OCI-LY3 (cell line): ENCODE measurements at regions not wholly inside any gene's neighbourhood (a gene's known extent, or its start where the extent isn't known, plus 50 kb on each side); places are given as distances from the start of the nearest gene placed in this dataset.

Experiments used
- H2AFZ ChIP-seq: fragments of 200-600, 300-600 bp; shearing (Covaris generic); 2 replicates; pipeline ENCODE4 v1.6.0; 2014; ENCODE audit warnings: antibody characterized with exemption, low read depth, low read length
- H3K27ac ChIP-seq: fragments of 200-600, 300-600 bp; sonication (generic); 2 replicates; pipeline ENCODE4 v1.5.1; 2014; ENCODE audit warnings: mild to moderate bottlenecking, low read length, moderate library complexity, mixed read lengths
- H3K27me3 ChIP-seq: fragments of 200-600, 300-600 bp; sonication (generic); 2 replicates; pipeline ENCODE4 v1.6.1; 2014; ENCODE audit warnings: low read depth, low read length, mixed read lengths
- H3K36me3 ChIP-seq: fragments of 200-600, 300-600 bp; sonication (generic); replicated peaks from 2 replicates; pipeline ENCODE3; 2014; ENCODE audit warnings: low read depth, low read length, mixed read lengths
- H3K4me1 ChIP-seq: fragments of 300-600, 200-600 bp; sonication (generic); 2 replicates; pipeline ENCODE4 v1.6.1; 2014; ENCODE audit warnings: low read length, mixed read lengths
- H3K4me2 ChIP-seq: fragments of 200-600, 300-600 bp; sonication (generic); 2 replicates; pipeline ENCODE4 v1.6.1; 2014; ENCODE audit warnings: low read length, mixed read lengths
- H3K4me3 ChIP-seq: fragments of 300-600, 200-600 bp; sonication (generic); 2 replicates; pipeline ENCODE4 v1.5.1; 2014; ENCODE audit warnings: antibody characterized with exemption, mild to moderate bottlenecking, low read length, moderate library complexity
- H3K79me2 ChIP-seq: fragments of 300-600, 200-600 bp; shearing (Covaris generic); 2 replicates; pipeline ENCODE4 v1.6.1; 2014; ENCODE audit warnings: mild to moderate bottlenecking, low read length, mixed read lengths
- H3K9ac ChIP-seq: fragments of 300-600, 200-600 bp; shearing (Covaris generic); 2 replicates; pipeline ENCODE4 v1.6.0; 2014; ENCODE audit warnings: mild to moderate bottlenecking, low read length, moderate library complexity
- H3K9me3 ChIP-seq: fragments of 200-600, 300-600 bp; shearing (Covaris generic); 2 replicates; pipeline ENCODE4 v1.6.1; 2014; ENCODE audit warnings: low read length, mixed read lengths; ENCODE audit not compliant: insufficient read depth
- H4K20me1 ChIP-seq: fragments of 200-600, 300-600 bp; sonication (generic); 2 replicates; pipeline ENCODE4 v1.6.1; 2016; ENCODE audit warnings: low read length, mixed read lengths; ENCODE audit not compliant: insufficient read depth
- CTCF ChIP-seq: fragments of 200-600, 300-600 bp; sonication (generic); IDR thresholded peaks from 2 replicates; pipeline ENCODE4 v1.5.1; 2014; ENCODE audit warnings: antibody characterized with exemption, low read length, low read depth
- EZH2phosphoT487 ChIP-seq: fragments of 200-600 bp; shearing (Covaris generic); IDR thresholded peaks from 2 replicates; pipeline ENCODE4 v1.6.1; 2018; ENCODE audit warnings: antibody characterized with exemption, mixed run types, low read depth

GRCh38 chr6:133674661-133675060, 214.3 kb upstream of the TCF21 start:
- H2AFZ ChIP-seq: no peak overlapping the region

DNA sequence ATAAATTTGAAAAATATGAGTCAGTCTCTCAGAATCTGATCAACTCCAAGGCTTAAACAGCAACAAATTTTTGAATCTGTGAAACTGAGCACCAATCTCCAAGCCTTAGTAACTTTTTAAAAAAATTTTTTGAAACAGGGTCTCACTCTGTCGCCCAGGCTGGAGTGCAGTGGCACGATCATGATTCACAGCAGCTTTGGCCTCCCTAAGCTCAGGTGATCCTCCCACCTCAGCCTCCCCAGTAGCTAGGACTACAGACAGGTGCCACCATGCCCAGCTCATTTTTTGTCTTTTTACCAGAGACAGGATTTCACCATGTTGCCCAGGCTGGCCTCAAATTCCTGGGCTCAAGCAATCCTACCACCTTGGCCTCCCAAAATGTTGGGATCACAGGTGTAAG, 207.9 kb upstream of the TCF21 start:
- Histone ChIP-seq H3K4me3 (no peak overlapping the region), H3K9me3 (no peaks in the 10 kb centered on the region), H3K79me2 (no peaks in the 10 kb centered on the region), H3K36me3 (no peaks in the 10 kb centered on the region), H3K27me3 (no peaks in the 10 kb centered on the region), H3K4me2 (no peak overlapping the region), H3K4me1 (no peaks in the 10 kb centered on the region), H3K27ac (no peak overlapping the region), H3K9ac (no peak overlapping the region), H4K20me1 (no peaks in the 10 kb centered on the region), H2AFZ (no peak overlapping the region)
- TF ChIP-seq EZH2phosphoT487 (no peak), CTCF (no peak)

More at GRCh38 chr6:133674661-133675060, 214.3 kb upstream of the TCF21 start:
- Histone ChIP-seq H3K79me2 (no peaks in the 10 kb centered on the region), H3K9ac (no peak overlapping the region), H3K27me3 (no peaks in the 10 kb centered on the region), H3K4me1 (no peaks in the 10 kb centered on the region), H4K20me1 (no peaks in the 10 kb centered on the region), H3K27ac (no peak overlapping the region), H3K4me3 (no peak overlapping the region), H3K36me3 (no peaks in the 10 kb centered on the region), H3K9me3 (no peaks in the 10 kb centered on the region), H3K4me2 (no peak overlapping the region)
- no peak for TF ChIP-seq CTCF
- no peak for TF ChIP-seq EZH2phosphoT487

DNA sequence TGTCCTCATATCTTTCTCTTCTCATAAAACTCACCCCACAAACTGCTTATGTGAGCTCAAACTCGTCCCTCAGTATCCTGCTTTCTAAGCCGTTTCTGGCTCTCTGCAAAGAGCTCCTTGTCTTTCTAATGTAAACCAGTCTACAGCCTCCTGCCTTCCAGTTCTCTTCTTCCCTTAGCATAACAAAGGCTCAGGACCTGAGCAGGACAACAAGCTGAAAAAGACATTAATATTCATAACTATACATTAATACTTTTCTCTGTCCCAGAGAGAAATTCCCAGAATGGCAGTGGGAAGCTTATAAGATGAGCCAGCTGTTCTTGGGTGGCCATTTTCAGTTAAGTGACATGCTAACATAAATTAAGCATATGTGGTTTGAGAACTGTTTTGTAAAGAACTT, 207.0 kb upstream of the TCF21 start:
- H3K9ac ChIP-seq: no peak overlapping the region
- H3K4me2 ChIP-seq: no peak overlapping the region
- H3K27ac ChIP-seq: no peak overlapping the region
- H3K9me3 ChIP-seq: no peaks in the 10 kb centered on the region
- H4K20me1 ChIP-seq: no peaks in the 10 kb centered on the region
- TF ChIP-seq CTCF (no peak), EZH2phosphoT487 (no peak)
- H2AFZ ChIP-seq: no peak overlapping the region
- H3K4me1 ChIP-seq: no peaks in the 10 kb centered on the region
- H3K4me3 ChIP-seq: no peak overlapping the region
- no peaks in the 10 kb centered on the region for H3K27me3 ChIP-seq
- no peaks in the 10 kb centered on the region for H3K79me2 ChIP-seq
- H3K36me3 ChIP-seq: no peaks in the 10 kb centered on the region

DNA sequence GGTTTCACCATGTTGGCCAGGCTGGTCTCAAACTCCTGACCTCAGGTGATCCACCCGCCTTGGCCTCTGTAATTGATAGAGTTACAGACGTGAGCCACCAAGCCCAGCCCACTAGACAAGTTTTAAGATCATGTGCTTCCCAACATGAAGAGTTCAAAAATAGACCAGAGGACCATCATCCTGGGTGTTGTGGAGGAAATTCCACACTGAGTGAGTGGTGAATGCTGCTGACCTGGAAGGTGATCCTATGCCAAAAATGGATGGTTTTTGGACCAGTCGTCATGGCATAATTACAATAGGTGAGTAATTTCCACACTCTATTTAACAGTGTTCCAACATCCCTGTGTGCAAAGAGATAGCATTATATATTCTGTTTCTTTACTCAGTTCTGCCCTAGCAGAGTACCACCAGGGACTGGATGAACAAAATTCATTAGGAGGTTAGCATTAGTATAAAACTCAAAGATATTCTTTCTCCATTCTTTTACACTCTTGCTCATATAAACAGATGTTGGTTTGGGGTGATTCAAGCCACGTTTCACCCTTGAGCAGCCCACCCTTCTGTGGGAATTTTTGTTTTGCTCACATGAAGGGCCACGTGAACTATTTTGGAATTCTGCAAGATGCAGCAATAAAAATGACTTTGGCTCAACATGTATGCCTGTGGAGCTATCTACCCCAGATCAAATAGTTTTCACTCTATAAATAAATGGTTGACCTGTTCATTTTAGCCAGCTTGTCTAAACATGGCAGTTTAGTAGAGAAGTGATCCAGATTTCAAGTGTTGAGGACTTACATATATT, 206.2 kb upstream of the TCF21 start:
- no peaks in the 10 kb centered on the region for H3K4me1 ChIP-seq
- H3K36me3 ChIP-seq: no peaks in the 10 kb centered on the region
- no peak overlapping the region for H3K9ac ChIP-seq
- no peak overlapping the region for H2AFZ ChIP-seq
- no peak overlapping the region for H3K4me3 ChIP-seq
- H4K20me1 ChIP-seq: no peaks in the 10 kb centered on the region
- H3K79me2 ChIP-seq: no peaks in the 10 kb centered on the region
- no peaks in the 10 kb centered on the region for H3K27me3 ChIP-seq
- TF ChIP-seq CTCF (no peak), EZH2phosphoT487 (no peak)
- H3K27ac ChIP-seq: no peak overlapping the region
- H3K9me3 ChIP-seq: no peaks in the 10 kb centered on the region
- no peak overlapping the region for H3K4me2 ChIP-seq
